ENCODE measurements at regions not wholly inside any gene's neighbourhood (a gene's known extent, or its start where the extent isn't known, plus 50 kb on each side); places are given as distances from the start of the nearest gene placed in this dataset.
"Not testable (repeated sequence)": the region's sequence is repeated elsewhere in the genome, so short reads cannot be mapped to it uniquely, and the experiment has no call there.

- FAIRE-seq (no peak), DNase-seq (ENCODE audit: insufficient read length) (no peak)
- no peak for TF ChIP-seq TAF1 (IDR thresholded peaks at IDR 0.05; ENCODE audit: borderline replicate concordance, low read depth, low read length)
- no peak for TF ChIP-seq POLR2A (IDR thresholded peaks at IDR 0.05; ENCODE audit: low read depth, low read length)
- TF ChIP-seq POLR2AphosphoS5 (IDR thresholded peaks at IDR 0.05; ENCODE audit: low read depth, low read length) = no peak
Measured at GRCh38 chr4:29710519-29710918, 1009.6 kb upstream of the PCDH7 start.

- TF ChIP-seq TAF1 (IDR thresholded peaks at IDR 0.05; ENCODE audit: borderline replicate concordance, low read depth, low read length) (no peak), POLR2AphosphoS5 (IDR thresholded peaks at IDR 0.05; ENCODE audit: low read depth, low read length) (no peak), POLR2A (IDR thresholded peaks at IDR 0.05; ENCODE audit: low read depth, low read length) (no peak)
- no peak for DNase-seq (ENCODE audit: insufficient read length)
- no peak for FAIRE-seq
Measured at GRCh38 chr4:29711226-29711625, 1008.9 kb upstream of the PCDH7 start.

GRCh38 chr4:29717287-29718057 is 1002.7 kb upstream of the PCDH7 start:
- FAIRE-seq (no peak), DNase-seq (ENCODE audit: insufficient read length) (no peak)
- TF ChIP-seq TAF1 (IDR thresholded peaks at IDR 0.05; ENCODE audit: borderline replicate concordance, low read depth, low read length) (no peak), POLR2AphosphoS5 (IDR thresholded peaks at IDR 0.05; ENCODE audit: low read depth, low read length) (no peak), POLR2A (IDR thresholded peaks at IDR 0.05; ENCODE audit: low read depth, low read length) (no peak)

GRCh38 chr4:29718136-29718535 is 1002.0 kb upstream of the PCDH7 start:
- no peak for FAIRE-seq
- TF ChIP-seq TAF1 (IDR thresholded peaks at IDR 0.05; ENCODE audit: borderline replicate concordance, low read depth, low read length) (no peak), POLR2A (IDR thresholded peaks at IDR 0.05; ENCODE audit: low read depth, low read length) (no peak)
- no peak for DNase-seq (ENCODE audit: insufficient read length)

- FAIRE-seq (no peak), DNase-seq (ENCODE audit: insufficient read length) (no peak)
- TF ChIP-seq POLR2AphosphoS5 (IDR thresholded peaks at IDR 0.05; ENCODE audit: low read depth, low read length) (no peak), POLR2A (IDR thresholded peaks at IDR 0.05; ENCODE audit: low read depth, low read length) (no peak), TAF1 (IDR thresholded peaks at IDR 0.05; ENCODE audit: borderline replicate concordance, low read depth, low read length) (no peak)
Measured at GRCh38 chr4:29722253-29722652, 997.9 kb upstream of the PCDH7 start.

- no peak for TF ChIP-seq POLR2AphosphoS5 (IDR thresholded peaks at IDR 0.05; ENCODE audit: low read depth, low read length)
- no peak for TF ChIP-seq POLR2A (IDR thresholded peaks at IDR 0.05; ENCODE audit: low read depth, low read length)
- TF ChIP-seq TAF1 (IDR thresholded peaks at IDR 0.05; ENCODE audit: borderline replicate concordance, low read depth, low read length) = no peak
- FAIRE-seq (no peak), DNase-seq (ENCODE audit: insufficient read length) (no peak)
Measured at GRCh38 chr4:29726938-29727337, 993.2 kb upstream of the PCDH7 start.

GRCh38 chr4:29734343-29735213 is 985.6 kb upstream of the PCDH7 start:
- TF ChIP-seq POLR2AphosphoS5 (IDR thresholded peaks at IDR 0.05; ENCODE audit: low read depth, low read length) (no peak), TAF1 (IDR thresholded peaks at IDR 0.05; ENCODE audit: borderline replicate concordance, low read depth, low read length) (no peak), POLR2A (IDR thresholded peaks at IDR 0.05; ENCODE audit: low read depth, low read length) (no peak)
- DNase-seq (ENCODE audit: insufficient read length) (no peak), FAIRE-seq (no peak)

- TF ChIP-seq TAF1 (IDR thresholded peaks at IDR 0.05; ENCODE audit: borderline replicate concordance, low read depth, low read length) = no peak
- no peak for TF ChIP-seq POLR2A (IDR thresholded peaks at IDR 0.05; ENCODE audit: low read depth, low read length)
- no peak for TF ChIP-seq POLR2AphosphoS5 (IDR thresholded peaks at IDR 0.05; ENCODE audit: low read depth, low read length)
- no peak for DNase-seq (ENCODE audit: insufficient read length)
- FAIRE-seq = no peak
Measured at GRCh38 chr4:29756966-29757365, 963.2 kb upstream of the PCDH7 start.

- TF ChIP-seq TAF1 (IDR thresholded peaks at IDR 0.05; ENCODE audit: borderline replicate concordance, low read depth, low read length) (no peak), POLR2AphosphoS5 (IDR thresholded peaks at IDR 0.05; ENCODE audit: low read depth, low read length) (no peak), POLR2A (IDR thresholded peaks at IDR 0.05; ENCODE audit: low read depth, low read length) (no peak)
Measured at GRCh38 chr4:29762151-29762550, 958.0 kb upstream of the PCDH7 start.

GRCh38 chr4:29770627-29771026 is 949.5 kb upstream of the PCDH7 start:
- DNase-seq (ENCODE audit: insufficient read length) = no peak
- TF ChIP-seq POLR2AphosphoS5 (IDR thresholded peaks at IDR 0.05; ENCODE audit: low read depth, low read length) (no peak), TAF1 (IDR thresholded peaks at IDR 0.05; ENCODE audit: borderline replicate concordance, low read depth, low read length) (no peak), POLR2A (IDR thresholded peaks at IDR 0.05; ENCODE audit: low read depth, low read length) (no peak)
- no peak for FAIRE-seq

More at GRCh38 chr4:29762151-29762550, 958.0 kb upstream of the PCDH7 start:
- DNase-seq (ENCODE audit: insufficient read length) = no peak
- FAIRE-seq = no peak

GRCh38 chr4:29788123-29788522 is 932.0 kb upstream of the PCDH7 start:
- not testable (repeated sequence) for FAIRE-seq; DNase-seq (ENCODE audit: insufficient read length)

- TF ChIP-seq POLR2AphosphoS5 (IDR thresholded peaks at IDR 0.05; ENCODE audit: low read depth, low read length) (no peak), POLR2A (IDR thresholded peaks at IDR 0.05; ENCODE audit: low read depth, low read length) (no peak), TAF1 (IDR thresholded peaks at IDR 0.05; ENCODE audit: borderline replicate concordance, low read depth, low read length) (no peak)
Measured at GRCh38 chr4:29805245-29805644, 914.9 kb upstream of the PCDH7 start.

More at GRCh38 chr4:29805245-29805644, 914.9 kb upstream of the PCDH7 start:
- FAIRE-seq (no peak), DNase-seq (ENCODE audit: insufficient read length) (no peak)
